ENCODE measurements at regions not wholly inside any gene's neighbourhood (a gene's known extent, or its start where the extent isn't known, plus 50 kb on each side); places are given as distances from the start of the nearest gene placed in this dataset.
"Not testable (repeated sequence)": the region's sequence is repeated elsewhere in the genome, so short reads cannot be mapped to it uniquely, and the experiment has no call there.

- POLR2A ChIA-PET; H3K4me3 ChIP-seq (ENCODE audit: low read depth, low read length); H3K4me1 ChIP-seq (ENCODE audit: control insufficient read depth, insufficient read depth, low read length); CTCF ChIA-PET; H3K9me3 ChIP-seq (ENCODE audit: control insufficient read depth, insufficient read depth, low read depth, low read length); H3K27ac ChIP-seq (ENCODE audit: extremely low read depth, low read depth, low read length); H3K36me3 ChIP-seq (ENCODE audit: control insufficient read depth in 2 of 2, insufficient read depth in 1 of 2, low read length in 2 of 2): not testable (repeated sequence)
- peak; percentile 80 for TF ChIP-seq ZNF146 (tag by site-specific recombination; IDR thresholded peaks at IDR 0.05)
Observed at GRCh38 chr7:24629958-24630357, 56.7 kb downstream of the PALS2 start.

- H3K4me3 ChIP-seq (ENCODE audit: low read depth, low read length), result no peak overlapping the region
- no peaks in the 10 kb centered on the region for H3K9me3 ChIP-seq (ENCODE audit: control insufficient read depth, insufficient read depth, low read depth, low read length)
- CTCF ChIA-PET, result interaction anchor here (1.1 kb wide), 1 partner anchor 42 kb away, joined by 4 read pairs; no protein-coding TSS in a partner anchor
- no peak overlapping the region for H3K27ac ChIP-seq (ENCODE audit: extremely low read depth, low read depth, low read length)
- TF ChIP-seq ZNF155 (tag by site-specific recombination; IDR thresholded peaks at IDR 0.05), result no peak
- no peak for TF ChIP-seq ZNF19 (tag by site-specific recombination; IDR thresholded peaks at IDR 0.05; ENCODE audit: low read depth)
- no peak for TF ChIP-seq ZNF555 (tag by site-specific recombination; conservative IDR thresholded peaks at IDR 0.05)
- TF ChIP-seq ZNF221 (tag by site-specific recombination; IDR thresholded peaks at IDR 0.05; ENCODE audit: borderline replicate concordance), result no peak
- no peak for TF ChIP-seq GLIS2 (tag by site-specific recombination; IDR thresholded peaks at IDR 0.05)
- TF ChIP-seq ZNF701 (tag by site-specific recombination; IDR thresholded peaks at IDR 0.05), result no peak
- TF ChIP-seq TCF7L2 (IDR thresholded peaks at IDR 0.05; ENCODE audit: borderline replicate concordance, low read depth, low read length), result no peak
- no peak for TF ChIP-seq ZNF623 (tag by site-specific recombination; IDR thresholded peaks at IDR 0.05)
- TF ChIP-seq ZNF580 (tag by site-specific recombination; IDR thresholded peaks at IDR 0.05), result no peak
- TF ChIP-seq FEZF1 (tag by site-specific recombination; IDR thresholded peaks at IDR 0.05), result no peak
- TF ChIP-seq ZNF837 (tag by site-specific recombination; IDR thresholded peaks at IDR 0.05), result no peak
- TF ChIP-seq HOXC10 (CRISPR knock-in tag; IDR thresholded peaks at IDR 0.05), result no peak
- no peak for TF ChIP-seq ZSCAN23 (tag by site-specific recombination; IDR thresholded peaks at IDR 0.05)
- TF ChIP-seq ZSCAN5A (tag by site-specific recombination; IDR thresholded peaks at IDR 0.05), result no peak
- TF ChIP-seq ZBTB10 (tag by site-specific recombination; IDR thresholded peaks at IDR 0.05), result no peak
- TF ChIP-seq KLF7 (tag by site-specific recombination; IDR thresholded peaks at IDR 0.05; ENCODE audit: borderline replicate concordance), result no peak
- no peak for TF ChIP-seq ZBTB6 (tag by site-specific recombination; IDR thresholded peaks at IDR 0.05)
- TF ChIP-seq REST (tag by site-specific recombination; IDR thresholded peaks at IDR 0.05), result no peak
- no peaks in the 10 kb centered on the region; a peak in 1 of 3 replicates for H3K36me3 ChIP-seq (ENCODE audit: control insufficient read depth in 2 of 2, insufficient read depth in 1 of 2, low read length in 2 of 2)
- POLR2A ChIA-PET, result no interaction called here
- H3K4me1 ChIP-seq (ENCODE audit: control insufficient read depth, insufficient read depth, low read length), result no peaks in the 10 kb centered on the region
Observed at GRCh38 chr7:24630596-24630995, 57.3 kb downstream of the PALS2 start.

All from HEK293 (cell line).